Activated naive CD4-positive, alpha-beta T cell treated with anti-CD3 and anti-CD28 coated beads, Interleukin-2, amount 50 U/mL, for 16 hours (primary cell): ENCODE measurements at regions not wholly inside any gene's neighbourhood (a gene's known extent, or its start where the extent isn't known, plus 50 kb on each side); places are given as distances from the start of the nearest gene placed in this dataset.
"Not testable (repeated sequence)": the region's sequence is repeated elsewhere in the genome, so short reads cannot be mapped to it uniquely, and the experiment has no call there.

Source experiments
- DNase-seq: peaks from one replicate; pipeline ENCODE4 v3.0.0-alpha.2; 2020

DNA sequence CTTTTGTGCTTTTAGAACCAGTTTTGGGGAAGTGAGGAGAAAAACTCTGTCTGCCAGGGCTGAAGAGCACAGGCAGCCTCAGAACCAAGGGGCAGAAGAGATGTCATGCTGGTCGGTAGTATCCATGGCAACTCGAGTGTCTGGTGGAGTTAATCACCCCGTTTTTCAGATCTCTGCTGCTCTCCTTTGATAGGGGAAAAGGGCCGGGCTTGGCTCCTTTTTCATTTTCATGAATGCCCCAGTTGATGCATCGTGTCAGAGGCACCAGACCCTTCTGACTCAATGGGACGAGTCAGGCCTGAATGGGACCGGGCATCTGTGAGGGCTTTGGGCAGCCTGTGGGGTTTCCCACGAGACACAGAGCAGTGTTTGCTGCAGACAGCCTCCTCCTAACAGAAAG is 304.6 kb downstream of the ABCC12 start:
- DNase-seq = no peak

DNA sequence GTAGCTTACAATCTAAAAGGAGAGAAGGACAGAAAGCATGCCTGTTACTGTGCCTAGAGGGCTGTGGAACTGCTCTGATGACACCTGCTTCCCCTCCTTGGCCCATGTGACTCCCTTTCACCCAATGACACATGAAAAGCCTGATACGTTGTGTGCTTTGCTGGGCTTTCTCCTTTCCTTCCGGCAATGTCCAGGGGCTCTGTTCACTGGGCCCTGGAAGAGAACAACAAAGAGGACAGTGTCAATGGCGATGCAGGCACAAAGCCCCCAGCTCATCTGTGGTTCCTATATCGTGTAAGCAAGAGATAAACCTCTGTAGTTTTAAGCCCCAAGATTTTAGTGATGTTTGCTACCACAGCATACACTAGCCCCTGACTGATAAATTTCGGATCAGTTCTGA is 306.1 kb downstream of the ABCC12 start:
- DNase-seq = no peak

DNA sequence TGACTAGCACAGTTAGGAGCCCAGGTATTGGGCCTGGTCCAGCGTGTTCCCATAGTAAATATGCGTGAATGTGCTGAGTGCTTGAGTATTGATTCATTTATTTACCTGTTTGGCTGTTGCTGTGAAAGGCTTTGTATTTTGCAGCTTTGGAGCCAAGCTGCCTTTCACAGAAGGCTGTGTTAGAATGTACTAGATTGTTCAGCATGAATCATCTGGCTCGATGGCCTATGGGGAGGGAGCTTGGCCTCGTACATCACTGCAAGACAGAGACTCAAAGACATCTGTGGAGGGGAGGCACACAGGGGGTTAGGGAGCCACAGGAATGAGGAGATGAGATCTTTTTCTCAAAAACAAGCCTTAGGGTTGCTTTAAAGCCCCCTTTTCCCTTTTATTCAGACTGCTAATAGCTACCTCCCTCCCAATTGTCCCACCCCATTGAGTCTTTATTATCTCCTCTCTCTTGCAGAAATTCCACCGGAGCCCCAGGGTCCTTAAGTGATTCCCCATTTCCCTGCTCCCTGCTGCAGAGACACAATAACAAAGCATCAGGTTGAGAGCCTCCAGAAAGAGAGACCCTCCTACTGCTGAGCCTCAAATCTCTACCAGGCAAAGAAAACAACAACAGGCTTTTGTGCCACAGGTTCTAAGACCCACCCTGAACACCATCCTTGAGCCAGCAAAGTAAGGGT is 307.2 kb downstream of the ABCC12 start:
- no peak for DNase-seq

DNA sequence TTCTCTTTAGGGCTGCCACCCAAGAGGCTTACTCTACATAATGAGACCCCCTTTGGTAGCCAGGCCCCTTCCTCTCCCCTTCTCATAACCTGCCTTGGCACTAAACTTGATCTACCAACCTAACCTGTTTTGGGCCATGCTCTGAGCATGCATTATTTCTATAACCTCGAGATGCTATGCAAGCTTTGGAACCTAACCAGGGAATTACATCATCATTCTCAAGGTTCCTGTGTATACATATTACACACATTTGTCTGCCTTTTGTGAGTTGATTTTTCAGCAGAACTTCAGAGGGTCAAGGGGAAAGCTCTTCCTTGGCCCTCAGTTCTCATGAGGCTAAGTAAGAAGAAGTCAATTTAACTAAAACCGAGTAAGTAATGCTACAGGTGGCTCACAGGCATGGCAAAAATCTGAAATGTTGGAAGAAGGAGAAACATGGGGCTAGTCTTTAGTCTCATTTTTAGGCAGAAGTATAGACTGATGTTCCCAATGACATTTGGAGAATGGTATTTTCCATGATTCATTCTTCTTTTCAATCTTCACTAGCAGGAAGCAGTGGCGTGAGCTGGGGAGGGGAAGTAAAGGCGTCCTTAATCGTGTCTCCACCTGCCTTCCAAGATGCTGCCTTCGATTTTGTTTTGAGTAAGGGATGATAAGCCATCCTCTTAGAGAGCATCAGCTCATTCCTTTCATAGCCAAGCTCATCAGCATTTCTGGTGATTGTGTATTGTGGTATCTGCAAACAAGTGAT is 308.4 kb downstream of the ABCC12 start:
- DNase-seq = no peak

DNA sequence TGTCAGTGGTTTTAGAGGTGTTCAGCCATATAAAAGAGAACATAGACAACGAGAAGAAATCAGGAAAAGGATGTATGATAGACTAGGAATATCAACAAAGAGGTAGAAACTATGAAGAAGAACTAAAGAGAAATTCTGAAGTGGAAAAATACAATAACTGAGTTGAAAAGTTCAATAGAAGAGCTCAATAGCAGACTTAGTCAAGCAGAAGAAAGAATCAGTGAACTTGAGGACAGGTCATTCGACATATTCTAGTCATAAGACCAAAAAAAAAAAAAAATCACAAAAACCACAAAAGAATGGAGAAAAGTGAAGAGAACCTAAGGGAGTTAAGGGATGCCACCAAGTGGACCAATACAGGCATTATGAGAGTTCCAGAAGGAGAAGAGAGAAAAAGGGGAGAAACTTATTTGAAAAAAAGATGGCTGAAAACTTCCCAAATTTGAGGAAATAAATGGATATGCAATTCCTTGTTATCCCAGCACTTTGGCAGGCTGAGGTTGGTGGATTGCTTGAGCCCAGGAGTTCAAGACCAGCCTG is 321.2 kb downstream of the ABCC12 start:
- no peak for DNase-seq

DNA sequence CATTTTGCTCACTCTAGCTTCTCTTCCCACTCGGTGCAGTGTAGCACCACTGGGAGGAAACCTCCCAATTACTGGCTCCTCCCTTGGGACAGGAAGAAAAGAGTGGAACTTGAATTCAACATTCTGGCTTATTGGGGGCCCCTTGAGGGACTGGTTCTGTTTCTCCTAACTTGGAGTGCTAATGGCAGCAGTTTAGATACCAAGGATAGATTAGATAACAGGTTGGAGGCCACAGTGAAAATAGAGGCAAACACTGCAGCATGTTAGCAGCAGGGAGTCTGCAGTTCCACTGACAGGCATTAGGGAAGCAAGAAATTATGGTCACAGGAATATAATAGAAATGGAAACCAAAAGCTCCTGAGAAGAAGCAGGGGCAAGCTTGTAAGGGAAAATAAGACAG is 322.0 kb downstream of the ABCC12 start:
- no peak for DNase-seq

DNA sequence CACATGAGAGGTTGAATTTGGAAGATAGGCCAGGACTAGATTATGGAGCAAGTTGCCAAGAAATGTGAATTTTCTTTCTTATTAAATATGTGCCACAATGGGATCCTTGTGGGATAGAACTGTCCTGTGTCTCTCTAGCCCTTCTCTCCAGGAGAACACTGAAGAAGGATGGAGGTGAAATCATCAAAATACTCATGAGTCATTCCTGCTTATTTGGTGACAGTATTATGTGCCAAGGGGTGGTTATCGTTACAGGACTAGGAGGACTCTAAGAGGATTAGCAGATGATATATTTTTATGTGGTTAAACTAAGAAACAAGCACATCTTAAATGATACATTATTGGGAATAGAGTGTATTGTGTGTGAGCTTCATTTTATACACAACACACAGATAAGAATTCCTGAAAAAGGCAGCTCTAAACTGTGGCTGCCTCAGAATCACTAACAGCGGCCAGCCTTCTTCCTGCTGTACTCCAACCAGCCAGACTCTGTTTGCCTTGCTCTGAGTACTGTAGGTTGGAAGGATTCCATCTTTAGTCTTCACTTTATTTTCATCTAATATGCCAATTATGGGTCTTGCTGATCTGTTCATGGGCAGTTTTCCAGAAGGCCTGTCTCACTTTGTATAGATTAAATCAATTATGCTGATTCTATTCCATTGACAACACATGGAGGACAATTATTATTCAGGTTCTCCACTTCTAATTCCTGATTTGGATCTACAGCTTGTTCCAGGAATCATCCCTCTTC is 325.8 kb downstream of the ABCC12 start:
- DNase-seq = no peak

DNA sequence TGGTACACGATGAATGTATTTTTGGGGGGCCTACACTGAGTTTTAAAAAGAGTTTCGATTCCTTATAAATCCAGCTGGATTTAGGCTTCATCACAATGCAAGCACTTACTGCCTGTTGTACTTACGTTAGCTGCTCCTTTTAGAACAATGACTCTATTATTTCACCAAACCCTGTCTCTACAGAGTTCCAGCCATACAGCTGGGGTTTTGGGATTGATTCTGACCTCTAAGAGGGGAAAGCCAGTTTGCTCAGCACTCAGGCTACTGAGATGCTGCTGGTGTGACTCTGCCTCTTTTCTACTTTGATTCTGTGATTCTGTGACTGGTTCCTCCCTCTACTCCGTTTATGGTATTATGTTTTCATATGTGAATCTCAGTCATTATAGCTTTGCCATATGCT is 329.7 kb downstream of the ABCC12 start:
- no peak for DNase-seq

DNA sequence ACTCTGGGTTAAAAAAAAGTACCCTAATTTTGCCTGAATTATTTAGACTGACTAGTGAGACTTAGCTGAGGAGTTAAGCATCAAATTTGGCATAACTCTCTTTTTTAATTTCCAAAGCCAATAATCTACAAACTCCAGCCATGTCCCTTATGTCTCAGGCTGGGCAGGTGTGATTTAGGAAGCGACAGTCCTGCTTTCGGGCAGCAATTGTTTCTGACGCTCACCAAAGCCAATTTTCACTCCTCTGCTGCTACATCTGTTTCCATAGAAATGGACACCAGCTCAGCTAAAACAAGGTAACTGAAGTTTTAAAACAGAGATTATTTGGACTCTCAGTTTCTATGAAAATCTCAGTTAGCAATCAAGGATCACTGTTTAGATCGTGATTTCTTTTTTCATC is 338.7 kb downstream of the ABCC12 start:
- DNase-seq = no peak

DNA sequence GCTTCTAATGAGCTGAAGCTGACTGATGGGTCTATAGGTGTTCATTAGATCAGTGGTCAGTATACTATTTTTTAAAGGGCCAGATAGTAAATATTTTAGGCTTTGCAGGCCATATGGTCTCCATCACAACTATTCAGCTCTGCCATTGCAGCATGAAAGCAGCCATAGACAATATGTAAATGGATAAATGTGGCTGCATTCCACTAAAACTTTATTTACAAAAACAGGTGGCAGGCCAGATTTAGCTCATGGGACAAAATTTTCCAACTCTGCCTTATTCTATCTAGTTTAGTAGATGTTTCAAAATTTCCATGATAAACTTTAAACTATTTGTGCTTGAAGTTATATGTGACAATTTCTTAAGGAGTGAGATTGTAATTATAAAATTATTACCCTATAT is 339.3 kb downstream of the ABCC12 start:
- no peak for DNase-seq

DNA sequence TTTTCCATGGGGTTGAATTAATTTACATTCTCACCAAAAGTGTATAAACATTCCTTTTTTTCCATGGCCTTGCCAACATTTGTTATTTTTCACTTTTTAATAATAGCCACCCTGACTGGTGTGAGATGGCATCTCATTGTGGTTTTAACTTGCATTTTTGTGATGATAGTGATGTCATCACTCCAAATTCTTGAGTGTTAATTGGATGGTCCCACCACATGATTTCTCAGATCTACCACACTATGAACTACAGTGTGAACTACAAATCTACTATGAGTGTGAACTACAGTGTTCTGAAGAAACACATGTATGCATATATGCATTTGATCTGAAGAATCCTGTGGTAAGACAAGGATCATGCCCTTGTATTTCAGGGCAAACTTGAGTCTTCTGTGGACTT is 340.1 kb downstream of the ABCC12 start:
- no peak for DNase-seq

DNA sequence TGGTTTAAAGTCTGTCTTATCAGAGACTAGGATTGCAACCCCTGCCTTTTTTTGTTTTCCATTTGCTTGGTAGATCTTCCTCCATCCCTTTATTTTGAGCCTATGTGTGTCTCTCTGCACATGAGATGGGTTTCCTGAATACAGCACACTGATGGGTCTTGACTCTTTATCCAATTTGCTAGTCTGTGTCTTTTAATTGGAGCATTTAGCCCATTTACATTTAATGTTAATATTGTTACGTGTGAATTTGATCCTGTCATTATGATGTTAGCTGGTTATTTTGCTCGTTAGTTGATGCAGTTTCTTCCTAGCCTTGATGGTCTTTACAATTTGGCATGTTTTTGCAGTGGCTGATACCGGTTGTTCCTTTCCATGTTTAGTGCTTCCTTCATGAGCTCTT is 344.0 kb downstream of the ABCC12 start:
- not testable (repeated sequence) for DNase-seq

DNA sequence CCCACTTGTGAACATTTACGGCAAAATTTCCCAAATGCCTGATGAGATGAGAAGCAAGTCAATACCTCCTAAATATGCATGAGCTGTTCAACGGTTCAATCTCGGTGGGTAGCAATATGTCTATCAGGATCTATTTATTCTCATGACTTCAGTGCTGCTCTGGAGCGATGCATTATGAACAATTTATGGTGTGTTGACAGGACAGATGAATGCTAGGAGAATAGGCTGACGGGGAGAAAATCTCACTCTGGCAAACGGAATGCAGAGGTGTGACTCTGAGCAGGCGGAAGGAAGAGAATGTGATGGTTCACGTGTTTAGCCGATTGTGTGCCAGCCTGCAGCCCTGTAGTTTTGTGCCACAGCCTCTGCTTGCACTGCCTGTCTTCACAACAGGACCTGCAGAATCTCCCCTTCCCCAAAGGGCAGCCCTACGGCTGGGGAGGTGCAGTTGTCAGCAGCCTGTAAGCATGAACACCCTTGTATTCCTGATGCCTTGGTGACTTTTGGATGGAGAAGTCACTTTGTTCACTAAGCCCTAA is 345.2 kb downstream of the PHKB start:
- no peak for DNase-seq

DNA sequence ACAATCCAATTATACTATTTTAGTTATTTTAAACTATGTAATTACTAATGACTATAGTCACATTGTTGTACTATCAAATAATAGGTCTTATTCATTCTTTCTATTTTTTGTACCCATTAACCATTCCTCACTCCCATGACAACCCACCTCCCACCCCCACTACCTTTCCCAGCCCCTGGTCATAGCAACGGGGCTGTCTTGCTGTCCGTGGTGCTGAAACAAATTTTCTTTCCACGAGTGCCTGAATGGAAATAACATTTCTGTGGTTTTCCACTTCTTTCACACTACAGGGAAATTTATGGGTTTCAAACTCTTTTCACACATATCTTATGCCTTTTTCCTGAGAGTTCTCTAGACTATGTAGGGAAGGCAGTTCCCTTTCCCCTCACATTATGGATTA is 326.6 kb downstream of the PHKB start:
- DNase-seq = no peak

DNA sequence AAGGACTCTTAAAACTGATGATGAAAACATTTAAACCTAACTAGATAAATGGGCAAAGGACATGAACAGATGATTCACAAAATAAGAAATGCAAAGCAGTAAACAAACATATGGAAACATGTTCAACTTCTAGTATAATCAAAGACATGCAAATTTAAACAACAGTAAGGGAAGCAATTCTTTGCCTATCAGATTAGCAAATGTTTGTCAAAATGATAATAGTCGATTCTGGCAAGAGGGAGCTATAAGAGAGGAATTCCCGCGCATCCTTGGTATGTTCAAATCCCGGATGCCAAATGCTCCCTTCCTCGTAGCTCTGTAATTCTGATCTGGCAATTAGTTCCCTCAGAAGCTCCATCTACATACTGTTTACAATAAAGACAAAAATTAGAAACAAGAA is 320.5 kb downstream of the PHKB start:
- no peak for DNase-seq

DNA sequence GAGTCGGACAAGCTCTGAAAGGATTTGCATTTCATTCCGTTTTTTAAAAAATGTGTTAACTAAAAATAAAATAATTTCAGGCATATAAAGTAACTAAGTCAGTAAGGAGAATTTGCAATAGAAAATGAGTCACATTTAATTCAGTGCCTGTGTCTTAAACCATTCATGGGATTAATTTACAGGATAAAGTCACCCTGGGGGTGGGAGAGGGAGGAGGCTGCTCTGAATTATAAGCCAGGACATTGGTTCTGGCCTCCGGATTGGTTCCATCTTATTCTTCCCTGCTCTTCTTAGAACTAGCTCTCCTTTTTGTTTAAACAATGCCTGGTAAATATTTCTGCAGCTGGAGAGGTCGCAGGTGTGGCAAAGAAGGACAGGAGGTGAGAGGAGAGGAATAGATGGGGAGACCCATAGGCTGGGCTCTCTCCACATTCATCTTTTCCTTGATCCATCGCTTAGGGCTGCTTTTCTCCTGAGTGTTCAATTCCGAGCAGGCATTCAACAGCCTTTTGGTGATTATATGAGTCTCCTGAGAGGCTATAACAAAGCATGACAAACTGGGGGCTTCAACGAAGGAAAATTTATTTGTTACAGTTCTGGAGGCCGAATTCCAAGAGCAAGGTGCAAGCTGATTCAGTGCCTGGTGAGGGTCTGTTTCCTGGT is 319.2 kb downstream of the PHKB start:
- no peak for DNase-seq

DNA sequence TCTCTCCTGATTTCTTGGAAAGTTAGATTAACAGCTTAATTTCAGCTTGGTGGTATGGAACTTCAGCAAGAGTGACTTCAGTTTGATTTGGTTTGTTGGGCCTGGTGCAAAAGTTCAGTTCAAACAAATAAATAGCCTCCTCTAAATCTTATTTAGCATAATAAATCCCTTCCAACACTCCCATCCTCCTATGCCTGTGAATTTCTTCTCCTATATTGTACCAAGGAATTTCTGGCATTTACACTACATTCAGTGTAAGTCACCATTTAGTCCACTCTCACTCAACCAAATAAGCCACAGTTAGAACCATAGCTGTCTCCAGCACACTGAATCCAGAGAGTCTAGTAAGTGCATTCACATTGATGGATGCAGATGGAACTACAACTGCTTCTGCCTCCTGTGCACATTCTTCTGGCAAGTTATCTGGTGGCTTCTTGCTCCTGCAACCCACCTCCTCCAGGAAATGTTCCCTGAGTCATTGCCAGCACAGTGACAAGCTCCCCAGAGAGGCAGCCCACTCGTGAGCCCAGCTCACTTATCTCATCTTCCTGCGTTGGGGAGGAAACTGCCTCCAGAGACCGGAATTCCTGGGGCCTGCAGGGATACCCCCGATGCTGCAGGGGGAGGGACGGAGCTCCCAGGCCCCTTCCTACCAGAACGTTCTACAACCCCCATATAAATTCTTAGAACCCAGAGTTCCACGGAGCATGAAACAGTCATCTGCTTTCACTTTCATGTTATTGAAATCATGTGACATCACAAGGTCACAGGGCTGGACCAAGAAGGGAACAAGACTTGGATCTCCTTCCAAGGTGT is 318.3 kb downstream of the PHKB start:
- peak; percentile 14 for DNase-seq

DNA sequence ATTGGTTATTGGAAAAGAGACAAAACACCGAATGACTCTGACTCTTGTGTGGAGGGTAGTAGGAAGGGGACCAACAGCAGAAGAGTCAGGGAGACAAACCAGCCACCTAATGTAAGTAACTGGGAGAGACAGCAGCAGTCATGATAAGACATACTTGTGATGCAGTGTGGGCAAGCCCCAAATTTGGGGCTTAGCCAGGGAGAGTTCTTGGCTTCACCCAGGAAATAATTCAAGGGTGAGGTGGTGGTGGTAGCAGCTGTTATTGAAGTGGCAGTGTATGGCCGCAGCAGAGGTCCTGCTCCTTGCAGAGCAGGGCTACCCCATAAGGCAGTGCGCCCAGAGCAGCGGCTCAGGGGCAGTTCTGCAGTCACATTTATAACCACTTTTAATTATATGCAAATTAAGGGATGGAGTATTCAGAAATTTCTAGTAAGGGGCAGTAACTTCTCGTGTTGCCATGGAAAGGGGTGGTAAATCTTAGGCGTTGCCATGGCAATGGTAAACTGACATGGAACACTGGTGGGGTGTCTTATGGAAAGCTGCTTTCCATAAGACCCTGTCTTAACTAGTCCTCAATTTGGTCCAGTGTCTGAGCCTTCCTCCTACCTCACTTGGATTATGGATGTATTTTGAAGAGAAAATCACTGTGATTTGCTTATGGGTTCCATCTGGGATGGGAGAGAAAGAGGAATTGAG is 317.1 kb downstream of the PHKB start:
- no peak for DNase-seq

DNA sequence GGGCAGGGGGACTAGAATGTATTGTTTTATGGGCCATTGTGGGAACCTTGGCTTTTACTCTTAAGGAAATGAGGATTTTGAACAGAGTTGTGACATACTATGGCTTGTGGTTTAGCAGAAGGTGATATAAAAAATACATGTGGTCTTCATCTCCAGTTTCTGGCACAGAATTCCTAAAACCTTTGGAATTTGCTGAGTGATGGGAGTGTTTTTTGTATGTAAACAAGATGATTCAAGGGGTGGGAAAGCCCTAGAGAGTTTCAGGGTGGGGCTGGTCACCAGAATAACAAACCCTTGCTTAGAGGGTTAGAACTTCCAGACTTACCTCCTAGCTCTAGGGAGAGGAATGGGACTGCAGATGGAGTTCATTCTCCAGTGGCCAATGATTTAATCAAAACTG is 316.1 kb downstream of the PHKB start:
- DNase-seq = no peak

DNA sequence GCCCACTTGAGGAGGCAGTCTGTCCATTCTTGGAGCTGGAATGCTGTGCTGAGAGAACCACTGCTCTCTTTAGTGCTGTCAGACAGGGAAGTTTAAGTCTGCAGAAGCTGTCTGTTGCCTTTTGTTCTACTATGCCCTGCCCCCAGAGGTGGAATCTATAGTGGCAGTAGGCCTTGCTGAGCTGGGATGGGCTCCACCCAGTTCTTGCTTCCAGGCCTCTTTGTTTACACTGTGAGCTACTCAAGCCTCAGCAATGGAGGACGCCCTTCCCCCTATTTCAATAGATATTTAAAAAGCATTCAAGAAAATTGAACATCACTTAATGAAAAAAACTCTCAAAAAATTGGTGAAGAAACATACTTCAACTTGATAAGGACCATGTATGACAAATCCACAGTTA is 313.5 kb downstream of the PHKB start:
- DNase-seq = no peak

DNA sequence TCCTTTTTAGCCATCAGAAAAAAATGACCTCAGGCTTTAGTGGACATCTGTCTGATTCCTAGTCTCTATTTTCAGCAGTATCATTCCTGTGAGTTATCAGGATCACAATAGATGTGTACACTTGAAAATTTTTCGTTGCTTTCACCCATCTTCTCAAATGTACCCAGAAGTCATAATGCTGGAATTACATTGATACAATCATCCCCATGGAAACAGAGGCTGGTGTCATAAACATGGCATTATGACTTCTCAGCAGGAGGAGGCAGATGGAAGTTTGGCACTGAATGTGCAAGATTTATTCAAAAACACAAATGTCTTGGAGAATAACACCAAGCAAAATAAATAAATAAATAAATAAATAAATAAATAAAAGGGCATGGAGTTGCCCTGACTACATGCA is 292.5 kb downstream of the PHKB start:
- no peak for DNase-seq
